ENCODE measurements at regions not wholly inside any gene's neighbourhood (a gene's known extent, or its start where the extent isn't known, plus 50 kb on each side); places are given as distances from the start of the nearest gene placed in this dataset.
"Not testable (repeated sequence)": the region's sequence is repeated elsewhere in the genome, so short reads cannot be mapped to it uniquely, and the experiment has no call there.

GRCh38 chr9:62863867-62864266, 1674.0 kb downstream of the SPATA31A7 start:
- TF ChIP-seq CTCF, POLR2A (IDR thresholded peaks at IDR 0.05): not testable (repeated sequence)

All from body of pancreas (tissue), 4 donors.